IMR-90 (cell line): ENCODE measurements at regions not wholly inside any gene's neighbourhood (a gene's known extent, or its start where the extent isn't known, plus 50 kb on each side); places are given as distances from the start of the nearest gene placed in this dataset.

ENCODE experiments used
- BHLHE40 ChIP-seq: fragments of 150-350 bp; IDR thresholded peaks from 2 replicates; pipeline ENCODE4 v1.6.1; 2016; ENCODE audit warnings: mild to moderate bottlenecking, low read depth, low read length
- MXI1 ChIP-seq: IDR thresholded peaks from 2 replicates; pipeline ENCODE4 v1.6.1; 2012; ENCODE audit warnings: low read depth, mild to moderate bottlenecking, low read length, moderate library complexity, borderline replicate concordance
- POLR2A ChIP-seq: IDR thresholded peaks from 2 replicates; pipeline ENCODE4 v1.6.1; 2012; ENCODE audit warnings: mild to moderate bottlenecking, low read depth, low read length
- RCOR1 ChIP-seq: IDR thresholded peaks from 2 replicates; pipeline ENCODE4 v1.6.1; 2012; ENCODE audit warnings: mild to moderate bottlenecking, low read length, improper control_type of control experiment; ENCODE audit not compliant: insufficient replicate concordance
- TF ChIP-seq, protein P1 (sequence below): conservative IDR thresholded peaks from 2 replicates; pipeline ENCODE4 v1.5.1; 2012; ENCODE audit warnings: mild to moderate bottlenecking, low read depth, low read length, improper control_type of control experiment

DNA sequence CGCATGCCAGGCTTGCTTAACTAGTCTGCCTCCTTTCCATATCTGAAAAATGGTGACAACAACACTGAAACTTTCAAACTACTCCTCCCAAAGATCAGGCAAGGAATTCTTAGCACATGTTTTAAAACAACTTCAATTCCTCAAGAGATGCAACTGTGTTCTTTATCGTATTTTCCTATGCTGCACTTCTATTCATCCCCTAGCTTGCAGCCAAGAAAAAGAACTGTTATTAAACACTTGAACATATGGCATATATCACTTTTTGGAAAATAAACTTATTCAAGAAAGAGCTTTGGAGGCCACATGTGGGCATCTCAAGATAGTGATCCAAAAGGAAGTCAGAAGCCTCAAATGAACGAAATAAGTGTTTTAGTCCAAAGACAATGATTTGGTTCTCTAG is 75.6 kb upstream of the STAM2 start:
- no peak for TF ChIP-seq POLR2A
- no peak for TF ChIP-seq MXI1
- no peak for TF ChIP-seq BHLHE40
- TF ChIP-seq, protein P1, sequence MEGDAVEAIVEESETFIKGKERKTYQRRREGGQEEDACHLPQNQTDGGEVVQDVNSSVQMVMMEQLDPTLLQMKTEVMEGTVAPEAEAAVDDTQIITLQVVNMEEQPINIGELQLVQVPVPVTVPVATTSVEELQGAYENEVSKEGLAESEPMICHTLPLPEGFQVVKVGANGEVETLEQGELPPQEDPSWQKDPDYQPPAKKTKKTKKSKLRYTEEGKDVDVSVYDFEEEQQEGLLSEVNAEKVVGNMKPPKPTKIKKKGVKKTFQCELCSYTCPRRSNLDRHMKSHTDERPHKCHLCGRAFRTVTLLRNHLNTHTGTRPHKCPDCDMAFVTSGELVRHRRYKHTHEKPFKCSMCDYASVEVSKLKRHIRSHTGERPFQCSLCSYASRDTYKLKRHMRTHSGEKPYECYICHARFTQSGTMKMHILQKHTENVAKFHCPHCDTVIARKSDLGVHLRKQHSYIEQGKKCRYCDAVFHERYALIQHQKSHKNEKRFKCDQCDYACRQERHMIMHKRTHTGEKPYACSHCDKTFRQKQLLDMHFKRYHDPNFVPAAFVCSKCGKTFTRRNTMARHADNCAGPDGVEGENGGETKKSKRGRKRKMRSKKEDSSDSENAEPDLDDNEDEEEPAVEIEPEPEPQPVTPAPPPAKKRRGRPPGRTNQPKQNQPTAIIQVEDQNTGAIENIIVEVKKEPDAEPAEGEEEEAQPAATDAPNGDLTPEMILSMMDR: no peak
- no peak for TF ChIP-seq RCOR1
